GM12875 (cell line): ENCODE measurements at regions not wholly inside any gene's neighbourhood (a gene's known extent, or its start where the extent isn't known, plus 50 kb on each side); places are given as distances from the start of the nearest gene placed in this dataset.

Experiments used
- H3K4me3 ChIP-seq: one replicate; pipeline ENCODE4 v1.5.1; 2011; ENCODE audit warnings: low read depth, low read length, control low read depth
- TF ChIP-seq, protein P1 (sequence below): IDR thresholded peaks from 2 replicates; pipeline ENCODE4 v1.5.1; 2011; ENCODE audit warnings: low read depth, mild to moderate bottlenecking, control low read depth, inconsistent platforms, low read length, moderate library complexity, borderline replicate concordance; ENCODE audit not compliant: insufficient read depth

DNA sequence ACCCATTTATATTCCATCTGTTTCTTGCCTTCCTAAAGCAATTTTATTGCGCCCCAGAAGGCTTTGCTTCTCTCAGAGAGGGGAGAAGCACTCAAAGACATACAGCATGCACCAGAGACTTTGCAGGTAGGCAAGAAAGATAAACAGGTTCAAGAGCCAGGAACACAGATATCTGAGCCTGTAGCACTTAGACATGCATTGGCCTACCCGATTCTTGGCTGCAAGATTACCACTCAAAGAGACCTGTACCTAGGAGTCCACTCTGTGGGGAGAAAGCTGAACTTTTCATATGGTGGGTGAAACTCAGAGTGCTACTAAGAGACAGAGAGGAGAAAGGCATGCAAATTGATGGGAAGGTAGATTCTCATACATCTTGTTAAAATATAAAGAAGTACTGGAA lies 609.4 kb upstream of the PKN2 start:
- TF ChIP-seq, protein P1, sequence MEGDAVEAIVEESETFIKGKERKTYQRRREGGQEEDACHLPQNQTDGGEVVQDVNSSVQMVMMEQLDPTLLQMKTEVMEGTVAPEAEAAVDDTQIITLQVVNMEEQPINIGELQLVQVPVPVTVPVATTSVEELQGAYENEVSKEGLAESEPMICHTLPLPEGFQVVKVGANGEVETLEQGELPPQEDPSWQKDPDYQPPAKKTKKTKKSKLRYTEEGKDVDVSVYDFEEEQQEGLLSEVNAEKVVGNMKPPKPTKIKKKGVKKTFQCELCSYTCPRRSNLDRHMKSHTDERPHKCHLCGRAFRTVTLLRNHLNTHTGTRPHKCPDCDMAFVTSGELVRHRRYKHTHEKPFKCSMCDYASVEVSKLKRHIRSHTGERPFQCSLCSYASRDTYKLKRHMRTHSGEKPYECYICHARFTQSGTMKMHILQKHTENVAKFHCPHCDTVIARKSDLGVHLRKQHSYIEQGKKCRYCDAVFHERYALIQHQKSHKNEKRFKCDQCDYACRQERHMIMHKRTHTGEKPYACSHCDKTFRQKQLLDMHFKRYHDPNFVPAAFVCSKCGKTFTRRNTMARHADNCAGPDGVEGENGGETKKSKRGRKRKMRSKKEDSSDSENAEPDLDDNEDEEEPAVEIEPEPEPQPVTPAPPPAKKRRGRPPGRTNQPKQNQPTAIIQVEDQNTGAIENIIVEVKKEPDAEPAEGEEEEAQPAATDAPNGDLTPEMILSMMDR: no peak
- no peak overlapping the region for H3K4me3 ChIP-seq

- TF ChIP-seq, protein P1: no peak
- no peak overlapping the region for H3K4me3 ChIP-seq
These were observed 608.3 kb upstream of the PKN2 start for GRCh38 chr1:88075813-88076212.

DNA sequence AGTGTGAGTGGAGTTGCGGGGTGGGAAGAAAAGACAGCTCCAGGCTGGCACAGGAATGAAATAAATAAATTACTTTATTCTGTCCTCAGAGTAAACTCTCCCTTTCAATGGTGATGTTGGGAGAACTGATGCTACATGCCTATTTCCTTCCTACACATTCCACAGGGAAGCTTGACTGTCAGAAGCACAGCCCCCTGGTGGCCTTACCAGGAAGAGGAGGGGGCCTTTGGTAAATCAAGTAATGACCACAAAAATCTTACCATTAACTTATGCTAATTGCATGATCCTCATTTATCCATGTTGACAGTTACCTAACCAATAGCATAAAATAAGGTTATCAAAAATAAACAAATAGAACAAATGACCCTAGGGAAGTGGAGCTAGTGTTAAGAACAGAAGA lies 605.0 kb upstream of the PKN2 start:
- TF ChIP-seq, protein P1: 0 out of 2 replicates have a peak, but pooled peaks have one; percentile 20

DNA sequence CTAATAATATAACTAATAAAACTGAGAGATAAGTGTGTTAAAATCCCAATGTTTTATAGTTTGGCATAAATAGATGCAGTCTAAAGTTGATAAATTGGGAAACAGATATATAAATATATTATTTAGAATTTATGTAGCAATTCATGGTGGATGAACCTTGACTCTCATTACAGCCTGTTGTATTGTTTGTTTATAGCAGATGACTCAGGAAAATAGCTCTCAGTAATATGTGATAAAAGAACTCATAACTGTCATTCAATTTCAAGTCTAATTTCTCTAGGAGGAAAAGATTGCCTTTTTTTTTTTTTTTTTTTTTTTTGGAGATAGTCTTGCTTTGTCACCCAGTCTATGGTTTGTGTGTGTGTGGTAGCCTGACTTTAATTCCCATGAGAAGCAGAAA lies 603.2 kb upstream of the PKN2 start:
- TF ChIP-seq, protein P1: no peak
- no peak overlapping the region for H3K4me3 ChIP-seq

More for the DNA sequence above, 605.0 kb upstream of the PKN2 start:
- no peak overlapping the region for H3K4me3 ChIP-seq

GRCh38 chr1:88088481-88088880 lies 595.6 kb upstream of the PKN2 start:
- H3K4me3 ChIP-seq: no peak overlapping the region
- TF ChIP-seq, protein P1: no peak

DNA sequence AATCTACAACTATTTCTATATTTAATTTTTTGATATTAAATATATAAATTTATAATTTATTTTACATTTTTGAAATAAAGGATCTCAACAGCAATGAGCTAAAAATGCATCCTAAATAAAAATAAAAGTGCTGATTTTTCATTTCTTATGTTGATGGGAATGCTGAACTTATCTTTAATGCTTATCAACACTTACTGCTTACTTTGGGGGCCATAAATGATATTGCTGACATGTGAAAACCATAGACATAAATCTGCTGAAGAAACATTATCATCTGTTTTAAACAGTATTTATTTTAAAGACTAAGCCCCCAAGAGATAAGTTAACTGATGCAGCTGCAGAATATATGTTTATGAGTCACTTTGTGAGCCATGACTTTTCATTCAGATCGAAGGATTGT lies 594.1 kb upstream of the PKN2 start:
- H3K4me3 ChIP-seq: no peak overlapping the region

GRCh38 chr1:88098881-88099280 lies 585.2 kb upstream of the PKN2 start:
- H3K4me3 ChIP-seq: no peak overlapping the region
- TF ChIP-seq, protein P1: no peak

More for the DNA sequence above, 594.1 kb upstream of the PKN2 start:
- TF ChIP-seq, protein P1: no peak
